T-helper 17 cell (primary cell): ENCODE measurements at regions not wholly inside any gene's neighbourhood (a gene's known extent, or its start where the extent isn't known, plus 50 kb on each side); places are given as distances from the start of the nearest gene placed in this dataset.

ENCODE experiments used
- ATAC-seq: fragments of 150-1000 bp; cut with Tn5 transposase; 2 replicates; pipeline ENCODE4 v1.10.0; 2021; ENCODE audit warnings: mild to moderate bottlenecking, moderate library complexity
- DNase-seq, 3 donors: peaks; one replicate each; pipeline versions ENCODE4 v3.0.0 to v3.0.0-alpha.2; 2020 to 2021
- H3K9me3 ChIP-seq: one replicate; pipeline ENCODE4 v1.7.0; 2013; ENCODE audit warnings: low read length, mild to moderate bottlenecking; ENCODE audit not compliant: control insufficient read depth, poor library complexity, severe bottlenecking
- H3K27ac Mint-ChIP-seq: one replicate; pipeline ENCODE4 v1.8.0; 2022; ENCODE audit warnings: mild to moderate bottlenecking, moderate library complexity, mixed read lengths
- H3K27me3 Mint-ChIP-seq: one replicate; pipeline ENCODE4 v1.8.0; 2022; ENCODE audit warnings: mixed read lengths
- H3K36me3 Mint-ChIP-seq: one replicate; pipeline ENCODE4 v1.8.0; 2022; ENCODE audit warnings: low read depth, mixed read lengths
- H3K4me1 Mint-ChIP-seq: one replicate; pipeline ENCODE4 v1.8.0; 2022; ENCODE audit warnings: mild to moderate bottlenecking, mixed read lengths
- H3K4me3 Mint-ChIP-seq: one replicate; pipeline ENCODE4 v1.8.0; 2022; ENCODE audit warnings: mild to moderate bottlenecking, moderate library complexity, mixed read lengths

GRCh38 chr1:58992643-58993042, 208.8 kb upstream of the JUN start:
- no peaks in the 10 kb centered on the region for H3K9me3 ChIP-seq
- DNase-seq (no peak), ATAC-seq (no peak)
- Mint-ChIP-seq H3K4me3 (no peak overlapping the region), H3K4me1 (peaks cover 2% of the 10 kb centered on the region), H3K27ac (no peak overlapping the region), H3K27me3 (peaks cover 18% of the 10 kb centered on the region), H3K36me3 (no peaks in the 10 kb centered on the region)

DNA sequence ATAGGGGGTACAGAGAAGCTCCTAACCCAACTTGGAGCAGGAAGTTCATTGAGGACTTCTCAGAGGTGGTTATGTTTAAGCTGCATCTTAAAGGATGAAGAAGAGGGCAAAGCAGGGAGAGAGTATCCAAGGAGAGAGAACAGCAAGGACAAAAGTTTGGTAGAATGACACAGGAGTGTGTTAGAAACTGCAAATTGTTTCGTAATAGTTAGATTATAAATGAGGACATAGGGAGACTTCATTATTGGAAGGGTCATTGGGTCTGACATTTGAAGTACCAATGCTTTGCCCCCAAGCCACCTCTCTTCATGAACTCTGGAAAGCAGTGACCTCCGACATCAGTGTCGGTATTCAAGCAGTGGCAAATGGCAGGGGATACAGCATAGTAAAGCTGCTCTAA, 209.6 kb upstream of the JUN start:
- no peak overlapping the region for H3K27ac Mint-ChIP-seq
- no peaks in the 10 kb centered on the region for H3K36me3 Mint-ChIP-seq
- no peak overlapping the region for H3K4me3 Mint-ChIP-seq
- H3K4me1 Mint-ChIP-seq = peaks cover 2% of the 10 kb centered on the region
- no peak for DNase-seq
- no peak for ATAC-seq
- peaks cover 18% of the 10 kb centered on the region for H3K27me3 Mint-ChIP-seq
- no peaks in the 10 kb centered on the region for H3K9me3 ChIP-seq

GRCh38 chr1:58994664-58995063, 210.8 kb upstream of the JUN start:
- H3K4me1 Mint-ChIP-seq = peaks cover 2% of the 10 kb centered on the region
- no peak overlapping the region for H3K27ac Mint-ChIP-seq
- no peak for DNase-seq
- H3K27me3 Mint-ChIP-seq = peaks cover 18% of the 10 kb centered on the region
- ATAC-seq = no peak
- no peaks in the 10 kb centered on the region for H3K36me3 Mint-ChIP-seq
- no peak overlapping the region for H3K4me3 Mint-ChIP-seq
- no peaks in the 10 kb centered on the region for H3K9me3 ChIP-seq

- Mint-ChIP-seq H3K4me3 (no peak overlapping the region), H3K27ac (no peak overlapping the region), H3K4me1 (peaks cover 2% of the 10 kb centered on the region), H3K27me3 (peaks cover 18% of the 10 kb centered on the region), H3K36me3 (no peaks in the 10 kb centered on the region)
- DNase-seq (no peak), ATAC-seq (no peak)
- no peaks in the 10 kb centered on the region for H3K9me3 ChIP-seq
These were observed 212.7 kb upstream of the JUN start for GRCh38 chr1:58996341-58997059.

- Mint-ChIP-seq H3K4me1 (peaks cover 2% of the 10 kb centered on the region), H3K27ac (no peak overlapping the region), H3K4me3 (no peak overlapping the region), H3K36me3 (no peaks in the 10 kb centered on the region), H3K27me3 (peaks cover 16% of the 10 kb centered on the region)
- ATAC-seq = no peak
- no peak for DNase-seq
- H3K9me3 ChIP-seq = no peaks in the 10 kb centered on the region
These were observed 213.2 kb upstream of the JUN start for GRCh38 chr1:58997060-58997411.

DNA sequence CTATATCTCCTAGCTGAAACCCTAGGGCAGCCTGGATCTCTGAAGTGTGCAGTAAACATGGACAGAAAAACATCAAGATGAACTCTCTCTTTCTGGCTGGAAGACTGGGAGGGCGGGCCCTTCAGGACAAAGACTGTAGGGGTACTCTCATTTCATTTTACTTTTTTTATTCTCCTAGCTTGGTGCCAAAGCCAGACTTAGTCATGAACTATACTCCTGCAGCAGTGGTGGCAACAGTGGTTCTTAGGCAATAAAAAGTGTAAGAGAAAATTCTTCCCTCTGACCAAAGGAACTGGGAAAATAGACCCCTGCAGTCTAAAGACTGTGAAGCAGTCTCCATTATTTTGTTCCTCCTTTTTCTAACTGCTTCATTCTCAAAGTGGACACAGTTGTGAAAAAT, 213.8 kb upstream of the JUN start:
- peaks cover 10% of the 10 kb centered on the region for H3K27me3 Mint-ChIP-seq
- H3K36me3 Mint-ChIP-seq = no peaks in the 10 kb centered on the region
- no peaks in the 10 kb centered on the region for H3K9me3 ChIP-seq
- no peak for DNase-seq
- H3K27ac Mint-ChIP-seq = no peak overlapping the region
- H3K4me1 Mint-ChIP-seq = peaks cover 2% of the 10 kb centered on the region
- no peak for ATAC-seq
- H3K4me3 Mint-ChIP-seq = no peak overlapping the region

- Mint-ChIP-seq H3K27me3 (peaks cover 3% of the 10 kb centered on the region), H3K4me1 (peaks cover 3% of the 10 kb centered on the region), H3K4me3 (no peak overlapping the region), H3K36me3 (no peaks in the 10 kb centered on the region), H3K27ac (no peak overlapping the region)
- no peak for DNase-seq
- no peaks in the 10 kb centered on the region for H3K9me3 ChIP-seq
- ATAC-seq = no peak
These were observed 215.8 kb upstream of the JUN start for GRCh38 chr1:58999676-59000075.

- Mint-ChIP-seq H3K36me3 (no peaks in the 10 kb centered on the region), H3K4me1 (peaks cover 12% of the 10 kb centered on the region), H3K27me3 (peaks cover 7% of the 10 kb centered on the region), H3K4me3 (no peak overlapping the region), H3K27ac (no peak overlapping the region)
- ATAC-seq (no peak), DNase-seq (no peak)
- H3K9me3 ChIP-seq = no peaks in the 10 kb centered on the region
These were observed 220.9 kb upstream of the JUN start for GRCh38 chr1:59004755-59005154.

GRCh38 chr1:59005491-59006288, 221.8 kb upstream of the JUN start:
- H3K4me3 Mint-ChIP-seq = no peak overlapping the region
- DNase-seq = no peak

DNA sequence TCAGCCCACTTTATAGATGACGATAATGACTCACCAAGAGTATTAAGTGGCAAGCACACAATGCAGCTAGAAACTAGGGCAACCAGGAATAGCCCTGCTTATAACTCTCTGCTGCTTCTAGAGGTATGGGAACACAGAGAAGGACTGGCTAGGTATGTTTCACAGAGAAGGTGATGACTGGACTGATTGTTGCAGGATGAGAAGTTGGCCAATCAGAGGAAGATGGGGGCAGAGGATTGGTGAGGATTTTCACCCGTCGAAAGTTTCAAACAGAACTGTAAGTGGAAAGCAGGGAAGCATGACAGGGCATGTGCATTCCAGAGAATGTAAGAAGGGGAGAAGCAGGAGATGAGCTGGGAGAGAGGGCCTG, 222.4 kb upstream of the JUN start:
- Mint-ChIP-seq H3K27me3 (peaks cover 17% of the 10 kb centered on the region), H3K27ac (no peak overlapping the region), H3K4me3 (no peak overlapping the region), H3K36me3 (no peaks in the 10 kb centered on the region), H3K4me1 (peaks cover 13% of the 10 kb centered on the region)
- H3K9me3 ChIP-seq = no peaks in the 10 kb centered on the region
- ATAC-seq (no peak), DNase-seq (no peak)

More at GRCh38 chr1:59005491-59006288, 221.8 kb upstream of the JUN start:
- no peaks in the 10 kb centered on the region for H3K9me3 ChIP-seq
- ATAC-seq = no peak
- Mint-ChIP-seq H3K27me3 (peaks cover 11% of the 10 kb centered on the region), H3K36me3 (no peaks in the 10 kb centered on the region), H3K27ac (no peak overlapping the region), H3K4me1 (peaks cover 12% of the 10 kb centered on the region)

- DNase-seq (no peak), ATAC-seq (no peak)
- no peaks in the 10 kb centered on the region for H3K36me3 Mint-ChIP-seq
- no peak overlapping the region for H3K27ac Mint-ChIP-seq
- H3K9me3 ChIP-seq = no peaks in the 10 kb centered on the region
- H3K27me3 Mint-ChIP-seq = peaks cover 21% of the 10 kb centered on the region
- H3K4me1 Mint-ChIP-seq = peaks cover 15% of the 10 kb centered on the region
- H3K4me3 Mint-ChIP-seq = no peak overlapping the region
These were observed 223.1 kb upstream of the JUN start for GRCh38 chr1:59006932-59007331.

DNA sequence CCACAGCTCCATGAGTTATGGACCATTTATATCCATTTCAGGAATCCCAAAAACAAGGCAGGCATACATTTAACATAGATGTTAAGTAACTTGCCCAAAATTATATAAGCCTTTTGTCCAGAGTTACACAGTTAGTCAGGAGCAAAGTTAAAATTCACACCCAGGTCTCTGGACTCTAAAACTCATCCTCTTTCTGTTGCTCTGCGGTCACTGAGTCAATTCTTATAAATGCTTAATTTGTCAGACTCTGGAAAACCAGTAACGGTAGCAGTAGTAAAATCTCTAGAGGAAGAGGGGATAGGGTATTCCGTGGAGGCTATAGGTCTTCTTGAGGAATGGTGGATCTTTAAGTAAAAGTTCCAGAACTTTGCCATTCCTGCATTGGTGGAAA, 223.6 kb upstream of the JUN start:
- Mint-ChIP-seq H3K27ac (no peak overlapping the region), H3K27me3 (peaks cover 21% of the 10 kb centered on the region), H3K36me3 (no peaks in the 10 kb centered on the region), H3K4me3 (peak overlapping the region; percentile 7), H3K4me1 (peaks cover 15% of the 10 kb centered on the region)
- no peak for ATAC-seq
- no peak for DNase-seq
- no peaks in the 10 kb centered on the region for H3K9me3 ChIP-seq

- peaks cover 26% of the 10 kb centered on the region for H3K27me3 Mint-ChIP-seq
- no peaks in the 10 kb centered on the region for H3K9me3 ChIP-seq
- DNase-seq (no peak), ATAC-seq (no peak)
- H3K4me1 Mint-ChIP-seq = peaks cover 15% of the 10 kb centered on the region
- no peak overlapping the region for H3K27ac Mint-ChIP-seq
- no peaks in the 10 kb centered on the region for H3K36me3 Mint-ChIP-seq
- H3K4me3 Mint-ChIP-seq = peak overlapping the region; percentile 7
These were observed 224.2 kb upstream of the JUN start for GRCh38 chr1:59007820-59008598.
